NOMO-1 treated with dmso at 0.1 percent for 144 hours (cell line): ENCODE measurements at regions not wholly inside any gene's neighbourhood (a gene's known extent, or its start where the extent isn't known, plus 50 kb on each side); places are given as distances from the start of the nearest gene placed in this dataset.
A peak's percentile ranks its signal among the peaks of the same experiment; 100 is the strongest.

Experiments
- DNase-seq: peaks from one replicate; lab custom pipeline; 2025; ENCODE audit not compliant: unreplicated experiment; lab: John Stamatoyannopoulos, UW

GRCh38 chrX:40171513-40172400, 74.0 kb upstream of the BCOR start:
- no peak for DNase-seq

DNA sequence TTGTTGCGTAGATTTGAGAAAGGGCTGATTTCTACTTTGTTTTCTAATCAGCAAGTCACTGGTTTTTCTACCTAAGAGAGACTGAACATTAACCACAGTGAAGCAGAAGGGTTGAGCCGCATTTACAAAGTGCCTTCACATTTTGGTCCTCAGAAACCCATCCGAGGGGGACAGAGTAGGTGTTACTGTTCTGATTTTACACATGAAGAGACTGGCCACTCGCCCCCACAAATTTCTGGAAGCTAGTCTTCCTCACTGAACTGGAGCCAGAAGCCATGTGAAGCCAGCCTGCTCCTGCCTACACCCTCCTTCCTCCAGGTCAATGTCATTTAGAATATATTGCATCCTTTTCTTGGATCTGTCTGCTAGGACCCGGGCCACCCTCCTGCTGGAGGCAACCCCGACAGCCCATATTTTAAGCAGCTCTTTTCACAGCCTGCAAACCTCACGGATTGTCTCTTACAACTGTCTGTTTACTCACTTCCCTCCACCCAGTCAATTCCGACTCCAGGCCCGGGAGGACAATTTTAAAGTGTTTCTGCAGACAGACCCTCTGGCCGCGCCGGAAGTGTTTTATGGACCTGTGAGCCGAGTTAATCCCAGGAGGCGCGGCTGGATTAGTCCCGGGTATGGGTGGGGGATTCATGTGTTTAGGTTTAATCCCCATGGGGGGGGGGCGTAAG, 73.2 kb upstream of the BCOR start:
- no peak for DNase-seq

DNA sequence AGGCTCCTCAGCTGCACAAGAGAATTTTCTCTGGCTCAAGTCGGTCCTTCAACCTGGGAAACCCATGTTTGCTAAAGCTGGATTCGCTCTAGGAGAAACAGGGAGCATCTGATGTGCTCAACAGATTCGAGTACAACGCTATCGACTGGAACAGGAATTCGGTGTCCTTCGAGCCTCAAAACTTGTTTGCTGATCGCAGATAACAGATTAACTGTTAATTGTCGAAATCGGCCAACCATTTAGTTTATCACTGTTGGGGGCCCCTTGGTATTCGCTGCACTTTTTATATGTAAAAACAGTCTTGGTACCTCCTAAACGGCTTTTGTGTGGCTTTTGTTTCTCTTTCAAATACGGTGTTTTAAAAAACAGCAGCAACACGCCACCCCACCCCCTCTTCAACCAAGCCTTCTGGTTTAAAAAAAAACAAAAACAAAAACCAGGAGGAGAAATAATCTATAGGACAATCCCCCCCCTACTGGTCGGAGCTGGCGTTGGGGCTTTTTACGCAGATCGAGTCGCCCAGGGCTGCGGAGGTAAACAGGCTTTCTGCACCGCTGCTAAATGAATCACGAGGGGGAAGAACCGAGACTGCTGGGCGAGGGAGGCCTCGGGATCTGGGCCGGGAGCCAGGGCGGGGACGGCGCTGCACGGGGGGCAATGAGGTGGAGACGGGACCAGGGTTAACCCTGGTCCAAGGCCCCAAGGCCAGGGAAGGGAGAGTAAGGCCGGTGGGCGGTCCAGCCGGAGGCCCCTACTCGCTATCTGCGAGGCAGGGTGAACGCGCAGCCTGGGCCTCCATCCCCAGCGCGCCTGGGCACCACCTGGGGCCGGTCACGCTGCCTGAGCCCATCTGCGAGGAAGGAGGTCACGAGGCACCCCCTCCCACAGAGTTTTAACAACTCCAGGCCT, 71.7 kb upstream of the BCOR start:
- DNase-seq, result peak; percentile 45

- no peak for DNase-seq
Measured at GRCh38 chrX:40168480-40169011, 70.8 kb upstream of the BCOR start.

- no peak for DNase-seq
Measured at GRCh38 chrX:40167850-40168479, 70.2 kb upstream of the BCOR start.

- no peak for DNase-seq
Measured at GRCh38 chrX:40167233-40167849, 69.6 kb upstream of the BCOR start.

GRCh38 chrX:40166582-40166981, 68.8 kb upstream of the BCOR start:
- DNase-seq, result no peak

DNA sequence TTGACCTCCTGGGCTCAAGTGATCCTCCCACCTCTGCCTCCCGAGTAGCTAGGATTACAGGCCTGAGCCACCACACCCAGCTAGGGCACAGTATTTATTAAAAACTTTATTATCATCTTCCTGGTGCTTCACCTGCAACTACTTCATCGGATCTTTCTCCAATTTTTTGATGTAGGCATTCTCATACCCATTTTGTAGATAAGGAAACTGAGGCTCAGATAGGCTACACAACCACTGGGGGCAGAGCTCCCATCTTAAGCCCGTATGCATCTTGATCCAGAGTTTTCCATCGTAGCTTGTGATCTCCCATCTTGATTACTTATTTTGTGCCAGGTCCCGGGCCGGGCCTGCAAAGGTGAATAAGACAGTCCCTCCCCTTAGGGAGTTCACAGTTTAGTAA, 68.1 kb upstream of the BCOR start:
- no peak for DNase-seq

GRCh38 chrX:40165206-40165605, 67.4 kb upstream of the BCOR start:
- no peak for DNase-seq

GRCh38 chrX:40164751-40165150, 67.0 kb upstream of the BCOR start:
- DNase-seq, result no peak

- DNase-seq, result no peak
Measured at GRCh38 chrX:40158036-40158706, 60.4 kb upstream of the BCOR start.

GRCh38 chrX:40157228-40158035, 59.7 kb upstream of the BCOR start:
- DNase-seq, result no peak

DNA sequence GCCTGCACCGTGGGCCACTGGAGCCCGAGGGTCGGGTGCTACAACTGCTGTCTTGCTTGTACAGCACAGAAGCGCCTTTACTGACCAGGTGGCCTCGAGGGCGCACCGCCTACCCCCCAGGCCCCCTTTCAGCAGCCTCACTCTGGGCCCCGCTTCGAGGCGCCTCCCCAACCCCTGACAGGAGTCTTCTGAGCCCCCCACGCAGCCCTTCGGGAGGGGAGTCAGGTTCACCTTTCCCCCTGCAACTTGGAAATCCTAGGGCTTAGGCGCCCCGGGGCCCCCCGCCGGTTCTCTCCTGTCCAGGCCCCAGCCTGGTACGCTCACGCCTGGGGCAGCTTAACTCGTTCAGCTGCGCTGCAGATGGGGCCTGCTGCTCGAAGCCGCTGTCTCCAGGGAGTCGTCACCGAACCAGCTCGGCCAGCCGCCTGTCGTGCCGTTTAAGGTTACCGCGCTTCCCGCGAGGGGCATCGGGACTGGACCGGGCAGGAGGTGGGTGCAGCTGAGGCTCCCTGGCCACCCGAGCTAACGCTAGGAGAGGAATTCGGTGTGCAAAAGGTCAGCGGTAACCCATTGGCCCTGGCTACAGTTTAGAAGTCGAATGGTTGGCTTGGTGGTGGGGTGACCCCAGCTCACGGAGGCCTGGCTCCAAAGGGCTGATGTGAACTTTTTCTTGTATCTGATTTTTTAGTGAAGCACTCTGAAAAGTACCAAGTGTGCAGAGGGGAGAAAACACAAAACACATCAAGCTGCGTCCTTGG, 58.9 kb upstream of the BCOR start:
- no peak for DNase-seq

DNA sequence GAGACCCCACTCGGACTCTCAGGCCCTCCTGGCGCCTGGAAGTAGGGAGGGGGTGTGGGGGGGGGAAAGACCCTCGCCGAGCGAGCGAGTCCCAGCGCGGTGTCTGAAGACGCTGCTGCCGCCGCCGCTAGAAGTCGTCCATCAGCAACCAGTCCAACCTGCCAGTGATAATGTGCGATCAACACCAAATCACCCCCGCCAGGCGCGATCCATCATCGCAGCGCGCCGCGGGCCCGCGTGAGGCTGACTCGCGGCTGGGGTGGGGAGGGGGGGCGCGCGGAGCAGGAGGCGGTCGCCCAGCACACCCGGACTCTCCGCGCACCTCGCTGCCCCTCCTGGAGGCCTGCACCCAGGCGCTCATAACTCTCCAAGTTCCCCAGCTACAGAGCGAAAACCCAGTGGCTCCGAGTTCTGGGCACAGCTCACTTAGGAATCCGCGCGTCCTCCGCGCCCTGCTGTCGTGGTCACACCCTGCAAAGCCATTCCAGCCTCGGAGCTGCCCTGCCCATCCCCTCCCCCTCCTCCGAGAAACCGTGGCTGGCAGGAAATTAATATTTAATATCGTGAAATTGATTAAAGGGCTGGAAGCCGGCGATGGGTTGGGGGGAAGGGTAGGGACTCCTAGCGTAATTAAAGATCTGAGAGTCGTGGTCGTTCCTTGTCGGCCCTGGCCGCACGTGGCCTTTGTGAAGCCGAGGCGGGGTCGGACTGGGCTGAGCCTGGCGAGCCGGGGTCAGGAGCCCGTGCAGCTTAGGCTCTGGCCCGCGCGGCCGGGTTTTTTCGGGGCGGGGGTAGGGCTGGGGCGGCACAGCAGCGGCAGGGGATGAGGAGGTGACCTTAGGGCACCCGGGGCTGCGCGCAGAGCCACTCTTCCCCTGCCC, 58.1 kb upstream of the BCOR start:
- DNase-seq, result no peak

GRCh38 chrX:40154853-40155588, 57.3 kb upstream of the BCOR start:
- DNase-seq, result peak; percentile 66

DNA sequence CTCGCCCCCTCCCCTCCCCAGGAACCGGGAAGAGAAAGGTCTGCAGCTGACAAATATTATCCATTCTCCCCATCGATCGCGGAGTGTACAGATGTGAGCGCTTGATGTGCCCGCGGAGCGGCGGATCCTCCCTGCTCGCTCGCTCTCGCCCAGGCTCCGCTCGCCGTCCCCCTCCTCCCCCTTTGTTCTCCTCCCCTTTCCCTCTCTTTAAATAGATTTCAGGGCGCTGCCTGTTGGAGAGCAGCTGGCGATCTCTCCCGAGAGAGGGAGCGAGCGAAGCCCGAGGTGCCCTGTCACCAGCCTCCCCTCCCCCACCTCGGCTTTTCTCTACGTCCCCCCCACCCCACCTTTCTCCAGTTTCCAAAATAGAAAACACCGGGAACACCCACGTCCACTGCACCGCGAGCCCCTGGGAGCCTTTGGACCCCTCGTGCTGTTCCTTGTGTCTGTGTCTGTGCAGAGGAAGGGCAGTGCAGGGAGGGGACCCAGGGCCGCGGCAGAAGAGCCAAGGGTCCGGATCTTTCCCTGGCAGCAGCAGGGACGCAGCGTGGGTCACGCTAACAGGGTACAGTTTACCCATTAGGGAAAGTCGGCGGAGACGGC, 56.6 kb upstream of the BCOR start:
- DNase-seq, result no peak
